Lung (tissue), 11 donors: ENCODE measurements at regions not wholly inside any gene's neighbourhood (a gene's known extent, or its start where the extent isn't known, plus 50 kb on each side); places are given as distances from the start of the nearest gene placed in this dataset.

Experiments
- ATAC-seq: fragments of 200-7000 bp; cut with Tn5 transposase; one replicate; pipeline ENCODE4 v1.9.1; 2020; ENCODE audit warnings: moderate number of reproducible peaks; ENCODE audit not compliant: insufficient read depth, low FRiP score
- DNase-seq, 3 donors: peaks; one replicate each; pipeline ENCODE4 v3.0.0-alpha.2; 2013 to 2017
- H3K27ac ChIP-seq, 2 donors: one replicate each; pipeline ENCODE4 v1.5.1; 2013; ENCODE audit warnings: mild to moderate bottlenecking in 2 of 2, moderate library complexity in 2 of 2, control low read depth in 1 of 2, inconsistent platforms in 1 of 2, low read depth in 1 of 2, low read length in 1 of 2
- H3K27me3 ChIP-seq, 3 donors: one replicate each; pipeline ENCODE4 v1.5.1; 2013; ENCODE audit warnings: low read length in 2 of 3; ENCODE audit not compliant: control insufficient read depth in 3 of 3, insufficient read depth in 3 of 3
- H3K36me3 ChIP-seq, 4 donors: one replicate each; pipeline ENCODE4 v1.5.1; 2013; ENCODE audit warnings: low read length in 4 of 4, mild to moderate bottlenecking in 1 of 4, moderate library complexity in 1 of 4; ENCODE audit not compliant: control insufficient read depth in 4 of 4, insufficient read depth in 4 of 4
- H3K4me1 ChIP-seq, 5 donors: one replicate each; pipeline ENCODE4 v1.5.1; 2013; ENCODE audit warnings: low read length in 5 of 5, mild to moderate bottlenecking in 2 of 5, moderate library complexity in 1 of 5; ENCODE audit not compliant: control insufficient read depth in 5 of 5, insufficient read depth in 5 of 5
- H3K4me3 ChIP-seq: one replicate; pipeline ENCODE4 v1.5.1; 2013; ENCODE audit warnings: mild to moderate bottlenecking, control low read depth, moderate library complexity
- H3K9ac ChIP-seq, 2 donors: one replicate each; pipeline ENCODE4 v1.5.1; 2013; ENCODE audit warnings: low read length in 2 of 2, control low read depth in 1 of 2; ENCODE audit not compliant: insufficient read depth in 1 of 2
- H3K9me3 ChIP-seq, 4 donors: one replicate each; pipeline ENCODE4 v1.5.1; 2013; ENCODE audit warnings: low read length in 3 of 4, mild to moderate bottlenecking in 1 of 4, moderate library complexity in 1 of 4; ENCODE audit not compliant: control insufficient read depth in 4 of 4, insufficient read depth in 3 of 4
- CTCF ChIP-seq: IDR thresholded peaks from 2 replicates; pipeline ENCODE4 v1.5.1; 2012; ENCODE audit warnings: mild to moderate bottlenecking; ENCODE audit errors: control extremely low read depth, extremely low read depth
- WGBS, 2 donors: extraction: QIAGEN DNeasy Blood & Tissue Kit; methylation state at CpG; one replicate each; pipeline ENCODE4 v1.1.7; 2013; 5-methylcytosine and 5-hydroxymethylcytosine counted together
- donor health status: control.
- donor health status: control.
- donor health status: Bipolar disorder and iron deficiency.
- donor health status: healthy.
- donor health status: DM: yes; HTN: yes; CAD: no.

GRCh38 chr3:82509106-82509842 is 747.8 kb upstream of the GBE1 start:
- peak overlapping the region; percentile 9 for H3K4me3 ChIP-seq
- H3K27me3 ChIP-seq, result no peaks in the 10 kb centered on the region
- no peak for TF ChIP-seq CTCF
- DNase-seq (no peak), ATAC-seq (no peak)
- H3K4me1 ChIP-seq, result no peaks in the 10 kb centered on the region
- H3K27ac ChIP-seq, result no peak overlapping the region
- whole genome bisulfite sequencing, 2 donors, result 81 to 88% methylated on average over 9 of the region's 9 CpGs
- peaks cover 0 to 9% (median 0%) of the 10 kb centered on the region in 4 donors for H3K9me3 ChIP-seq
- H3K9ac ChIP-seq, result no peak overlapping the region
- H3K36me3 ChIP-seq, result no peaks in the 10 kb centered on the region

DNA sequence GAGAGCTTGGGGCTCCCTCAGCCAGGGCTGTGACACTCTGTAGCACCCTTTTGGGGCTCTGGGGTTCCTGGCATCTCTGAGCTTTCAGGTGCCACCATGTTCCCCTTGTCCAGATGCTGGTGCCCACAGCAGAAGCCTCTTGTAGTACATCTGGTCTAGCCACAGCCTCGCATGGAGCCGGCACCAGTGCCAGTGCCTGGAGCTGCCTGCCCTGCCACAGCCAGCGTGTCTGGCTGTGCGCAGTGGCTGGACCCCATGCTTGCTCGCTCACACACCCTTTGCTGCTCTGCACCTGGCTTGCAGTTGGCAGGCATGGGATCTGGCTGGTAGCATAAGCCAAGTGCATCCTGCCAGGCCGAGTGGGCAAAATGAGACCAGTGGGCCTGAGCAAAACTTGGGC is 744.8 kb upstream of the GBE1 start:
- H3K9ac ChIP-seq, result no peak overlapping the region
- H3K9me3 ChIP-seq, result peaks cover 0 to 9% (median 0%) of the 10 kb centered on the region in 4 donors
- H3K4me3 ChIP-seq, result no peak overlapping the region
- no peaks in the 10 kb centered on the region for H3K36me3 ChIP-seq
- no peaks in the 10 kb centered on the region for H3K27me3 ChIP-seq
- no peaks in the 10 kb centered on the region for H3K4me1 ChIP-seq
- DNase-seq, result no peak
- TF ChIP-seq CTCF, result no peak
- no peak overlapping the region for H3K27ac ChIP-seq
- 92 to 94% methylated on average over 6 of the region's 6 CpGs for WGBS, 2 donors
- ATAC-seq, result no peak

GRCh38 chr3:82505079-82505756 is 743.8 kb upstream of the GBE1 start:
- Histone ChIP-seq H3K4me1 (no peaks in the 10 kb centered on the region), H3K9me3 (peaks cover 0 to 9% (median 0%) of the 10 kb centered on the region in 4 donors), H3K9ac (no peak overlapping the region), H3K4me3 (no peak overlapping the region), H3K36me3 (no peaks in the 10 kb centered on the region), H3K27ac (no peak overlapping the region), H3K27me3 (no peaks in the 10 kb centered on the region)
- no peak for ATAC-seq
- TF ChIP-seq CTCF, result no peak
- DNase-seq, result no peak
- 90 to 92% methylated on average over 17 of the region's 17 CpGs for WGBS, 2 donors
